LNCaP clone FGC (cell line): ENCODE measurements at regions not wholly inside any gene's neighbourhood (a gene's known extent, or its start where the extent isn't known, plus 50 kb on each side); places are given as distances from the start of the nearest gene placed in this dataset.
"Not testable (repeated sequence)": the region's sequence is repeated elsewhere in the genome, so short reads cannot be mapped to it uniquely, and the experiment has no call there.

Source experiments
- DNase-seq: peaks from one replicate; pipeline ENCODE4 v3.0.0-alpha.2; 2011; ENCODE audit warnings: low read depth
- H3K4me3 ChIP-seq: 2 replicates; pipeline ENCODE4 v1.5.1; 2011; ENCODE audit warnings: mild to moderate bottlenecking, low read depth, low read length, control low read depth
- CTCF ChIP-seq: IDR thresholded peaks from 2 replicates; pipeline ENCODE4 v1.5.1; 2012; ENCODE audit warnings: mild to moderate bottlenecking; ENCODE audit not compliant: control insufficient read depth, insufficient read depth; ENCODE audit errors: extremely low read depth

GRCh38 chr4:94141001-94141400 is 66.7 kb upstream of the SMARCAD1 start:
- TF ChIP-seq CTCF = no peak
- no peak overlapping the region for H3K4me3 ChIP-seq
- no peak for DNase-seq

GRCh38 chr4:94148052-94148451 is 59.6 kb upstream of the SMARCAD1 start:
- DNase-seq = peak; percentile 73
- H3K4me3 ChIP-seq = peak overlapping the region; percentile 25; the same call in 1 of the 2 replicates

- no peak for DNase-seq
- H3K4me3 ChIP-seq = no peak overlapping the region
- no peak for TF ChIP-seq CTCF
Observed at GRCh38 chr4:94152466-94152865, 55.2 kb upstream of the SMARCAD1 start.

GRCh38 chr4:94155404-94155803 is 52.3 kb upstream of the SMARCAD1 start:
- H3K4me3 ChIP-seq, DNase-seq: not testable (repeated sequence)

- DNase-seq = no peak
- H3K4me3 ChIP-seq = no peak overlapping the region
- TF ChIP-seq CTCF = no peak
Observed at GRCh38 chr4:94156826-94157225, 50.8 kb upstream of the SMARCAD1 start.
